ENCODE measurements at regions not wholly inside any gene's neighbourhood (a gene's known extent, or its start where the extent isn't known, plus 50 kb on each side); places are given as distances from the start of the nearest gene placed in this dataset.

- H3K9me3 ChIP-seq (ENCODE audit: low read length): no peaks in the 10 kb centered on the region
- H3K4me3 ChIP-seq (replicated peaks in 1 of 3; ENCODE audit: insufficient read depth in 1 of 3, low read depth in 2 of 3, low read length in 3 of 3): no peak overlapping the region; a peak in 1 of 6 replicates
- no peaks in the 10 kb centered on the region for H4K20me1 ChIP-seq (ENCODE audit: insufficient read depth, low read length)
- H3K4me1 ChIP-seq (ENCODE audit: insufficient read depth, low read length): peaks cover 96% of the 10 kb centered on the region
- no peak for DNase-seq (ENCODE audit: low spot score)
- no TSS peak for BruUV-seq (replicated peaks)
- intact Hi-C loops (cut with micrococcal nuclease; ENCODE audit: unreplicated experiment): no loop called here
- no peak overlapping the region for H3K9ac ChIP-seq (ENCODE audit: insufficient read depth, low read depth, low read length)
- POLR2A ChIA-PET: interaction anchor here (1.0 to 2.1 kb wide), 2 partner anchors 26 to 92 kb away, joined by 8 to 15 read pairs; partner anchors contain the start of gene ZNF608
- H3K79me2 ChIP-seq (ENCODE audit: insufficient read depth, low read length): no peaks in the 10 kb centered on the region
- WGBS (ENCODE audit: low lambda C conversion rate): 57% methylated on average over 8 of the region's 8 CpGs
- no peak for ATAC-seq
- no peak overlapping the region for H2AFZ ChIP-seq (ENCODE audit: low read length)
- FAIRE-seq: no peak
- in situ Hi-C loops (cut with HindIII; ENCODE audit: extremely low pct_ligation_motif_present, low pct_unique_long_range_greater_than_20kb): loop anchor here (25.0 kb wide), 1 partner anchor 368 kb away; no protein-coding TSS in a partner anchor
- no peaks in the 10 kb centered on the region for H3K27me3 ChIP-seq (ENCODE audit: control insufficient read depth in 1 of 2, insufficient read depth in 2 of 2, low read length in 2 of 2)
- TF ChIP-seq CEBPB (IDR thresholded peaks at IDR 0.05; ENCODE audit: borderline replicate concordance, low read depth, low read length) (peak; percentile 33; the same call in 1 of the 2 replicates), ZNF264 (CRISPR knock-in tag; IDR thresholded peaks at IDR 0.05) (no peak), MEIS2 (CRISPR knock-in tag; IDR thresholded peaks at IDR 0.05) (no peak), RARA (CRISPR knock-in tag; IDR thresholded peaks at IDR 0.05) (no peak), ATF3 (CRISPR knock-in tag; IDR thresholded peaks at IDR 0.05) (no peak), ZNF275 (CRISPR knock-in tag; IDR thresholded peaks at IDR 0.05; ENCODE audit: borderline replicate concordance) (no peak), ZSCAN29 (CRISPR knock-in tag; conservative IDR thresholded peaks at IDR 0.05) (no peak), KDM5B (CRISPR knock-in tag; IDR thresholded peaks at IDR 0.05; ENCODE audit: borderline replicate concordance) (no peak), ASH2L (IDR thresholded peaks at IDR 0.05; ENCODE audit: insufficient read length, low read depth, low read length) (no peak)
- CTCF ChIA-PET (ENCODE audit: low intra/inter-chr PET ratio, low total read pairs): no interaction called here
- H3K36me3 ChIP-seq (replicated peaks in 1 of 2; ENCODE audit: control insufficient read depth in 1 of 2, insufficient read depth in 2 of 2, low read length in 2 of 2): no peaks in the 10 kb centered on the region
- H3K27ac ChIP-seq (ENCODE audit: extremely low read length, insufficient read depth, low read length): no peak overlapping the region
- H3K4me2 ChIP-seq (ENCODE audit: low read depth, low read length): peak overlapping the region; percentile 64
These were observed 91.1 kb downstream of the ZNF608 start for GRCh38 chr5:124655251-124655917.
